CD4-positive, alpha-beta memory T cell (primary cell): ENCODE measurements at regions not wholly inside any gene's neighbourhood (a gene's known extent, or its start where the extent isn't known, plus 50 kb on each side); places are given as distances from the start of the nearest gene placed in this dataset.

Experiments
- CTCF ChIA-PET: fragments of 350-600 bp; sonication (Branson Sonifier 250); formaldehyde crosslinking; loops from one replicate; lab custom pipeline; 2021; ENCODE audit warnings: inconsistent platforms; ENCODE audit not compliant: partially characterized antibody; lab: Charles Lee
- POLR2A ChIA-PET: fragments of 350-600 bp; sonication (Branson Sonifier 250); formaldehyde crosslinking; loops from one replicate; lab custom pipeline; 2021; ENCODE audit not compliant: partially characterized antibody; lab: Charles Lee
- DNase-seq, 5 donors: peaks; one replicate each; pipeline versions ENCODE4 v3.0.0 to v3.0.0-alpha.2; 2020 to 2022; ENCODE audit warnings: mixed read lengths in 1 of 5
- H3K27ac ChIP-seq: one replicate; pipeline ENCODE4 v1.7.0; 2013; ENCODE audit warnings: low read depth, low read length
- H3K27me3 ChIP-seq: 2 replicates; pipeline ENCODE4 v1.7.0; 2013; ENCODE audit warnings: mild to moderate bottlenecking, low read length, moderate library complexity; ENCODE audit not compliant: insufficient read depth
- H3K36me3 ChIP-seq: 2 replicates; pipeline ENCODE4 v1.7.0; 2013; ENCODE audit warnings: mild to moderate bottlenecking, low read length, moderate library complexity; ENCODE audit not compliant: insufficient read depth
- H3K4me1 ChIP-seq: 2 replicates; pipeline ENCODE4 v1.7.0; 2013; ENCODE audit warnings: mild to moderate bottlenecking, low read length, moderate library complexity; ENCODE audit not compliant: insufficient read depth
- H3K4me3 ChIP-seq, 2 donors: one replicate each; pipeline ENCODE4 v1.7.0; 2013; ENCODE audit warnings: low read length in 2 of 2, mild to moderate bottlenecking in 1 of 2
- H3K9me3 ChIP-seq, 2 donors: one replicate each; pipeline ENCODE4 v1.7.0; 2013; ENCODE audit warnings: low read length in 2 of 2, control low read depth in 1 of 2; ENCODE audit not compliant: control insufficient read depth in 1 of 2
- H3K27ac Mint-ChIP-seq, 7 donors: one replicate each; pipeline ENCODE4 v1.8.0; 2020 to 2021; ENCODE audit warnings: mixed read lengths in 7 of 7, mild to moderate bottlenecking in 6 of 7, inconsistent platforms in 3 of 7, moderate library complexity in 3 of 7
- H3K27me3 Mint-ChIP-seq, 2 donors: one replicate each; pipeline ENCODE4 v1.8.0; 2020 to 2021; ENCODE audit warnings: mixed read lengths in 2 of 2
- H3K36me3 Mint-ChIP-seq, 2 donors: one replicate each; pipeline ENCODE4 v1.8.0; 2020 to 2021; ENCODE audit warnings: mixed read lengths in 2 of 2, inconsistent platforms in 1 of 2, mild to moderate bottlenecking in 1 of 2
- H3K4me1 Mint-ChIP-seq, 4 donors: one replicate each; pipeline ENCODE4 v1.8.0; 2020 to 2021; ENCODE audit warnings: mixed read lengths in 4 of 4, mild to moderate bottlenecking in 1 of 4
- H3K4me3 Mint-ChIP-seq, 8 donors: one replicate each; pipeline ENCODE4 v1.8.0; 2020 to 2021; ENCODE audit warnings: mixed read lengths in 8 of 8, mild to moderate bottlenecking in 7 of 8, moderate library complexity in 6 of 8, inconsistent platforms in 3 of 8
- H3K9me3 Mint-ChIP-seq, 8 donors: one replicate each; pipeline ENCODE4 v1.8.0; 2020 to 2021; ENCODE audit warnings: mixed read lengths in 8 of 8, mild to moderate bottlenecking in 5 of 8, inconsistent platforms in 3 of 8, moderate library complexity in 1 of 8
- intact Hi-C: fragments of 100-400 bp; cut with micrococcal nuclease; formaldehyde crosslinking; loops from one replicate; pipeline ENCODE4 v1.15.1; 2023

DNA sequence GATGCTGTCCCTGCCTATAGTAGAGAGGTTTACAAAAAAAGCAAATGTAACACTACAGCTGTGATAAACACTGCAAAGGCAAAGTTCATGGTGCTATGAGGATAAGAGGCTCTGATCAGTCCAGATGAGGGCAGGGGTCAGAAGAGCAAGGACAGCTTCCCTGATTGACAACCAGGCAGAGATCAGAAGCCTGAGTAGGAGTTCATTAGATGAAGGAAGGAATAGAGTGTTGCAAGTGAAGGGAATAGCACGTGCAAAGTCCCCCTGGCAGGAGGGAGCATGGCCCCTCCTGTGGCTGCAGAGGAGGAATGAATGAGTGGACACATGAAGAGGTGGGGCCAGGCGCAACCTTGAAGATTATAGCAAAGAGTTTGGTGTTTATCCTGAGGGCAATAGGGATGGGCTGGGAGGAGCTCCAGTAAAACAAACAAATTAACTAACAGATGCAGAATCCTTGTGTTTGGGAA, 208.4 kb upstream of the IRX5 start:
- Histone ChIP-seq H3K4me1 (no peaks in the 10 kb centered on the region), H3K9me3 (no peaks in the 10 kb centered on the region), H3K4me3 (no peak overlapping the region), H3K36me3 (no peaks in the 10 kb centered on the region), H3K27ac (no peak overlapping the region), H3K27me3 (no peaks in the 10 kb centered on the region)
- intact Hi-C loops, result no loop called here
- Mint-ChIP-seq H3K4me1 (no peaks in the 10 kb centered on the region), H3K4me3 (no peak overlapping the region), H3K27me3 (peaks cover 0 to 2% of the 10 kb centered on the region in 2 donors), H3K9me3 (peaks cover 0 to 7% (median under 1%) of the 10 kb centered on the region in 8 donors), H3K27ac (no peak overlapping the region), H3K36me3 (no peaks in the 10 kb centered on the region)
- POLR2A ChIA-PET, result no interaction called here
- no peak for DNase-seq
- CTCF ChIA-PET, result no interaction called here

DNA sequence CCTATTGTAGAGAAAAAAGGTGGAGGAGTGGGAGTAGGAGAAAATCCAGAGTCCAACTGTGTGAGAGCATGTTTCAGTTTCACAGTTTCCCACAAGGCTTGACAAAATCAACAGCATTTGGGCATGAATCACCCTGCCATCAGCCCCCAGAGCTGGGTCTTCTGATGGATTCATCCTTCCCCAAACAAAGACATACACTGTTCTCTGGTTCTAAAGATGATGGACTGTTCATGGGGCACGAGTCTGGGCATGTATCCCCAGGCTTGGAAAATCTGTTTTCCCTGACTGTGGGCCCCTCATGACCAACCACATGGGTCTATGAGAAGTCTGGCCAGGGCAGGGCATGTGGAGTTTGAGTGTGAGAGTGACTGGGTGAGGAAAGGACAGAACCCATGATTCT, 210.4 kb upstream of the IRX5 start:
- intact Hi-C loops, result no loop called here
- Histone ChIP-seq H3K4me1 (no peaks in the 10 kb centered on the region), H3K36me3 (no peaks in the 10 kb centered on the region), H3K9me3 (no peaks in the 10 kb centered on the region), H3K4me3 (no peak overlapping the region), H3K27me3 (no peaks in the 10 kb centered on the region), H3K27ac (no peak overlapping the region)
- Mint-ChIP-seq H3K9me3 (peaks cover 0 to 5% (median 0%) of the 10 kb centered on the region in 8 donors), H3K27me3 (no peaks in the 10 kb centered on the region), H3K36me3 (no peaks in the 10 kb centered on the region), H3K4me1 (no peaks in the 10 kb centered on the region), H3K4me3 (no peak overlapping the region), H3K27ac (no peak overlapping the region)
- ChIA-PET CTCF (no interaction called here), POLR2A (no interaction called here)
- no peak for DNase-seq

- H3K4me3 ChIP-seq, result no peak overlapping the region
- no peaks in the 10 kb centered on the region for H3K36me3 ChIP-seq
- H3K27ac Mint-ChIP-seq, result no peak overlapping the region
- no peaks in the 10 kb centered on the region for H3K27me3 ChIP-seq
- DNase-seq, result no peak
- no peaks in the 10 kb centered on the region for H3K9me3 ChIP-seq
- no peaks in the 10 kb centered on the region for H3K4me1 ChIP-seq
- CTCF ChIA-PET, result no interaction called here
- no peaks in the 10 kb centered on the region for H3K36me3 Mint-ChIP-seq
- intact Hi-C loops, result no loop called here
- no peaks in the 10 kb centered on the region for H3K27me3 Mint-ChIP-seq
- H3K4me1 Mint-ChIP-seq, result no peaks in the 10 kb centered on the region
- POLR2A ChIA-PET, result no interaction called here
- H3K4me3 Mint-ChIP-seq, result no peak overlapping the region
- peaks cover 0 to 5% (median 0%) of the 10 kb centered on the region in 8 donors for H3K9me3 Mint-ChIP-seq
- H3K27ac ChIP-seq, result no peak overlapping the region
Measured at GRCh38 chr16:54719624-54720023, 211.0 kb upstream of the IRX5 start.

DNA sequence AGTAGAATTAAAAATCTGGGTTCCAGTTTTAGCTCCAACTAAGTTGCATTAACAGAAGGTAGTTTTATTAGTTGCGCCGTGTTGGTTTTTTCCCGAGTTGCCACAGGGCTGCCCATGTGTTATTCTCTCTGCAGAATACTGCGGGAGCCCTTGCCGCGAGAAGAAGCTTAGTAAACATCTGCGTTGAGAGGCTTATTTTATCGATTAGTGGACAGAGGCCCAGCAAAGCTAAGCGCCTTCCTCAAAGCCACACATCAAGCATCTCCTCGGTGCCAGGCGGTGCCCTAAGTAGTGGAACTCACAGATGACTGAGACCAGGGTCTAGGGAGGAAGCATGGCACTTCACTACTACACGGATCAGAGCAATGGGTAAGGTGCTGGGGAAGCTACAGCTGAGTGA, 212.3 kb upstream of the IRX5 start:
- Histone ChIP-seq H3K36me3 (no peaks in the 10 kb centered on the region), H3K4me3 (no peak overlapping the region), H3K9me3 (no peaks in the 10 kb centered on the region), H3K27me3 (no peaks in the 10 kb centered on the region), H3K4me1 (no peaks in the 10 kb centered on the region), H3K27ac (no peak overlapping the region)
- H3K36me3 Mint-ChIP-seq, result no peaks in the 10 kb centered on the region
- no peak overlapping the region for H3K4me3 Mint-ChIP-seq
- no peak overlapping the region for H3K27ac Mint-ChIP-seq
- H3K4me1 Mint-ChIP-seq, result no peaks in the 10 kb centered on the region
- no peak for DNase-seq
- no peaks in the 10 kb centered on the region for H3K27me3 Mint-ChIP-seq
- ChIA-PET CTCF (no interaction called here), POLR2A (no interaction called here)
- intact Hi-C loops, result no loop called here
- peaks cover 0 to 5% (median 0%) of the 10 kb centered on the region in 8 donors for H3K9me3 Mint-ChIP-seq

- Mint-ChIP-seq H3K27me3 (no peaks in the 10 kb centered on the region), H3K9me3 (peaks cover 0 to 2% (median 0%) of the 10 kb centered on the region in 8 donors), H3K36me3 (no peaks in the 10 kb centered on the region), H3K27ac (no peak overlapping the region), H3K4me3 (no peak overlapping the region), H3K4me1 (no peaks in the 10 kb centered on the region)
- Histone ChIP-seq H3K36me3 (no peaks in the 10 kb centered on the region), H3K27me3 (no peaks in the 10 kb centered on the region), H3K4me1 (no peaks in the 10 kb centered on the region), H3K27ac (no peak overlapping the region), H3K9me3 (no peaks in the 10 kb centered on the region), H3K4me3 (no peak overlapping the region)
- POLR2A ChIA-PET, result no interaction called here
- intact Hi-C loops, result no loop called here
- DNase-seq, result no peak
- CTCF ChIA-PET, result no interaction called here
Measured at GRCh38 chr16:54715011-54715410, 215.7 kb upstream of the IRX5 start.

DNA sequence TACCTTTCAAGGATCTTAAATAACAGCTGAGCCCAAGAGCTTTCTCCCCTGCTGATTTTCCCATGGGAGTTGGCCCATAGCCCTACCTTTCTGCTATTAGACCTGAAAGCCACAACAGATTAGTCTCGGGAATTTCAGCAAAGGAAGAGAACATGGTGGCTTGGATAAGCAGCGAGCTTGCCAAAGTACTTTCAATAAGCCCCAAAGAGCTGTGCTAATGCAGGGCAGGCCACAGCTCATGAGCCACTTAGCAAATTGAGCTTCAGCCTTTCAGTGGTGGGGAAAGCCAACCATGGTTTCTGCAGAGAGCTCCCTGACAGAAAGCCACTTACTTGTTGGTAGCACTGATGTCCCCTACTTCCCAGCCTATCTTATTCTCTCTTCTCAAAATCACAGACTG, 217.8 kb upstream of the IRX5 start:
- no peak for DNase-seq
- H3K9me3 Mint-ChIP-seq, result peaks cover 0 to 6% (median 0%) of the 10 kb centered on the region in 8 donors
- no peaks in the 10 kb centered on the region for H3K9me3 ChIP-seq
- no peak overlapping the region for H3K4me3 ChIP-seq
- H3K36me3 Mint-ChIP-seq, result no peaks in the 10 kb centered on the region
- no peaks in the 10 kb centered on the region for H3K4me1 Mint-ChIP-seq
- H3K27me3 ChIP-seq, result no peaks in the 10 kb centered on the region
- H3K36me3 ChIP-seq, result no peaks in the 10 kb centered on the region
- ChIA-PET POLR2A (no interaction called here), CTCF (no interaction called here)
- intact Hi-C loops, result no loop called here
- H3K27me3 Mint-ChIP-seq, result peaks cover 0 to 1% of the 10 kb centered on the region in 2 donors
- H3K27ac ChIP-seq, result no peak overlapping the region
- no peak overlapping the region for H3K4me3 Mint-ChIP-seq
- no peak overlapping the region for H3K27ac Mint-ChIP-seq
- no peaks in the 10 kb centered on the region for H3K4me1 ChIP-seq

- Mint-ChIP-seq H3K4me1 (no peaks in the 10 kb centered on the region), H3K27me3 (peaks cover 0 to 1% of the 10 kb centered on the region in 2 donors), H3K36me3 (no peaks in the 10 kb centered on the region), H3K4me3 (no peak overlapping the region), H3K27ac (no peak overlapping the region), H3K9me3 (peaks cover 0 to 4% (median 0%) of the 10 kb centered on the region in 8 donors)
- H3K27ac ChIP-seq, result no peak overlapping the region
- H3K27me3 ChIP-seq, result no peaks in the 10 kb centered on the region
- H3K36me3 ChIP-seq, result no peaks in the 10 kb centered on the region
- no peak for DNase-seq
- H3K4me1 ChIP-seq, result no peaks in the 10 kb centered on the region
- intact Hi-C loops, result no loop called here
- CTCF ChIA-PET, result no interaction called here
- POLR2A ChIA-PET, result no interaction called here
- H3K4me3 ChIP-seq, result no peak overlapping the region
- H3K9me3 ChIP-seq, result no peaks in the 10 kb centered on the region
Measured at GRCh38 chr16:54707813-54708212, 222.9 kb upstream of the IRX5 start.

DNA sequence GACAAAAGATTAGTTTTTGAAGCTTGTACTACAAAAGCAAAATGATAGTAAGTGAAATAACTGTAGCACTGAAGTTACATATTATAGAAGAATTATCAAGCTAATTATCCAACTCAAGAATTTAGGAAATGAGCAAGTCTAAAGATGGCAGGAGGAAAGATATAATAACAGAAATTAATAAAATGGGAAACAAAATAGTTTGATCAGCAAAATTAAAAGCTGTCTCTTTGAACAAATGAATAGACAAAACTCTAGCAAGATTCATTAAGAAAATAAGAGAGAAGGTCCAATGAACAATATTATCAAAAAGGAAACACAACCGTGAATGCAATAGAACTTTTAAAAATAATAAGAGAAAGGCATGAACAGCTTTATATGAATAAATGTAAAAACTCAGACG, 224.3 kb upstream of the IRX5 start:
- no peak overlapping the region for H3K4me3 ChIP-seq
- no peaks in the 10 kb centered on the region for H3K36me3 ChIP-seq
- no peak overlapping the region for H3K4me3 Mint-ChIP-seq
- intact Hi-C loops, result no loop called here
- ChIA-PET CTCF (no interaction called here), POLR2A (no interaction called here)
- no peaks in the 10 kb centered on the region for H3K27me3 ChIP-seq
- H3K4me1 Mint-ChIP-seq, result no peaks in the 10 kb centered on the region
- peaks cover 0 to 1% of the 10 kb centered on the region in 2 donors for H3K27me3 Mint-ChIP-seq
- no peak overlapping the region for H3K27ac Mint-ChIP-seq
- no peaks in the 10 kb centered on the region for H3K4me1 ChIP-seq
- no peak for DNase-seq
- H3K9me3 Mint-ChIP-seq, result peaks cover 0 to 4% (median under 1%) of the 10 kb centered on the region in 8 donors
- H3K27ac ChIP-seq, result no peak overlapping the region
- H3K9me3 ChIP-seq, result no peaks in the 10 kb centered on the region
- no peaks in the 10 kb centered on the region for H3K36me3 Mint-ChIP-seq
